Neural progenitor cell (in vitro differentiated cells): ENCODE measurements at regions not wholly inside any gene's neighbourhood (a gene's known extent, or its start where the extent isn't known, plus 50 kb on each side); places are given as distances from the start of the nearest gene placed in this dataset.

Source experiments
- EZH2 ChIP-seq: fragments of 200-600 bp; sonication (generic); IDR thresholded peaks from 2 replicates; pipeline ENCODE4 v1.6.1; 2017; ENCODE audit warnings: antibody characterized with exemption, mild to moderate bottlenecking, moderate library complexity
- TF ChIP-seq, protein P1 (sequence below): fragments of 200-600 bp; sonication (generic); IDR thresholded peaks from 2 replicates; pipeline ENCODE4 v1.5.1; 2017; ENCODE audit warnings: antibody characterized with exemption, mild to moderate bottlenecking

DNA sequence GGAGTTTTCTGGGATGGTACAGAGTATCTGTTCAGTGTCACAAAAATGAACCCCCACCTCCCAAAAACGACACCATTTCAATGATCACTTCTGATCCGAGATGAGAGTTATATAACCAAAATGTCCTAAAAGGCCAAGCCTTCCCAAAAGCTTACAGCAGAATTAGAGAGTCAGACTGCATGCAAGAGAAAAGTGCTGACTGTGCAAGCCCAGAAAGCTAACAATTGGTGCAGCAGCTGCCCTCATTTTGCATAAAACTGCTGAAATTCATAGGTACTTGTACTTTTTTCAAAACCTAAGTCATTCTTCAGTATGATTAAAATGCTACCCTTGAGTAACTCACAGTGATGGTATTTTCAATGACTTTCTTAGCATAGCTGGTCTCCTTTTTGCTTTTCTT is 819.6 kb upstream of the ARGLU1 start:
- TF ChIP-seq, protein P1, sequence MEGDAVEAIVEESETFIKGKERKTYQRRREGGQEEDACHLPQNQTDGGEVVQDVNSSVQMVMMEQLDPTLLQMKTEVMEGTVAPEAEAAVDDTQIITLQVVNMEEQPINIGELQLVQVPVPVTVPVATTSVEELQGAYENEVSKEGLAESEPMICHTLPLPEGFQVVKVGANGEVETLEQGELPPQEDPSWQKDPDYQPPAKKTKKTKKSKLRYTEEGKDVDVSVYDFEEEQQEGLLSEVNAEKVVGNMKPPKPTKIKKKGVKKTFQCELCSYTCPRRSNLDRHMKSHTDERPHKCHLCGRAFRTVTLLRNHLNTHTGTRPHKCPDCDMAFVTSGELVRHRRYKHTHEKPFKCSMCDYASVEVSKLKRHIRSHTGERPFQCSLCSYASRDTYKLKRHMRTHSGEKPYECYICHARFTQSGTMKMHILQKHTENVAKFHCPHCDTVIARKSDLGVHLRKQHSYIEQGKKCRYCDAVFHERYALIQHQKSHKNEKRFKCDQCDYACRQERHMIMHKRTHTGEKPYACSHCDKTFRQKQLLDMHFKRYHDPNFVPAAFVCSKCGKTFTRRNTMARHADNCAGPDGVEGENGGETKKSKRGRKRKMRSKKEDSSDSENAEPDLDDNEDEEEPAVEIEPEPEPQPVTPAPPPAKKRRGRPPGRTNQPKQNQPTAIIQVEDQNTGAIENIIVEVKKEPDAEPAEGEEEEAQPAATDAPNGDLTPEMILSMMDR: no peak
- no peak for TF ChIP-seq EZH2
